SK-N-SH (cell line): ENCODE measurements at regions not wholly inside any gene's neighbourhood (a gene's known extent, or its start where the extent isn't known, plus 50 kb on each side); places are given as distances from the start of the nearest gene placed in this dataset.

Experiments
- CTCF ChIP-seq: fragments of 200-600 bp; sonication (generic); IDR thresholded peaks from 2 replicates; pipeline ENCODE4 v1.6.1; 2017; ENCODE audit warnings: antibody characterized with exemption, mild to moderate bottlenecking, moderate library complexity
- EP300 ChIP-seq, 2 experiments: IDR thresholded peaks; 2 replicates each; pipeline versions ENCODE4 v1.4.0 to v1.6.1; 2012; ENCODE audit warnings: borderline replicate concordance in 1 of 2, low read depth in 1 of 2, low read length in 1 of 2
- EZH2phosphoT487 ChIP-seq: fragments of 200-600 bp; sonication (generic); IDR thresholded peaks from 2 replicates; pipeline ENCODE4 v1.6.1; 2017; ENCODE audit warnings: low read depth, mixed run types, mild to moderate bottlenecking, antibody characterized with exemption, moderate library complexity, borderline replicate concordance
- GABPA ChIP-seq: IDR thresholded peaks from 2 replicates; pipeline ENCODE4 v1.4.0; 2012; ENCODE audit warnings: low read depth, mild to moderate bottlenecking
- IRF3 ChIP-seq: fragments of 150-350 bp; IDR thresholded peaks from 2 replicates; pipeline ENCODE4 v1.6.1; 2016; ENCODE audit warnings: mild to moderate bottlenecking, low read depth, low read length
- NFIC ChIP-seq: IDR thresholded peaks from 2 replicates; pipeline ENCODE4 v1.4.0; 2012; ENCODE audit warnings: borderline replicate concordance
- TAF1 ChIP-seq: IDR thresholded peaks from 2 replicates; pipeline ENCODE4 v1.6.1; 2012; ENCODE audit warnings: low read depth, mild to moderate bottlenecking, low read length, moderate library complexity, borderline replicate concordance
- YY1 ChIP-seq: IDR thresholded peaks from 2 replicates; pipeline ENCODE4 v1.4.0; 2012; ENCODE audit warnings: low read depth, mild to moderate bottlenecking
- ZBTB33 ChIP-seq: IDR thresholded peaks from 2 replicates; pipeline ENCODE4 v1.4.0; 2012; ENCODE audit warnings: low read depth, borderline replicate concordance

- TF ChIP-seq CTCF, result no peak
- TF ChIP-seq IRF3, result no peak
- TF ChIP-seq EZH2phosphoT487, result no peak
- no peak for TF ChIP-seq TAF1
- TF ChIP-seq EP300 (IDR thresholded peaks at IDR 0.05; ENCODE audit: borderline replicate concordance in 1 of 2, low read depth in 1 of 2, low read length in 1 of 2), result no peak
- no peak for TF ChIP-seq YY1
- no peak for TF ChIP-seq NFIC
- no peak for TF ChIP-seq ZBTB33
- no peak for TF ChIP-seq GABPA
These were observed 526.1 kb upstream of the KLF4 start for GRCh38 chr9:108015690-108016089.
